Astrocyte (in vitro differentiated cells and primary cell): ENCODE measurements at regions not wholly inside any gene's neighbourhood (a gene's known extent, or its start where the extent isn't known, plus 50 kb on each side); places are given as distances from the start of the nearest gene placed in this dataset.

Experiments used
- DNase-seq: peaks from one replicate; pipeline ENCODE4 v3.0.0-alpha.2; 2010; ENCODE audit warnings: low read depth
- FAIRE-seq: peaks from 2 replicates; lab custom pipeline; 2011; peaks lifted over from hg19 to GRCh38; lab: Jason Lieb, UNC
- H2AFZ ChIP-seq: 2 replicates; pipeline ENCODE4 v1.6.0; 2012; ENCODE audit warnings: low read depth, low read length, inconsistent platforms
- H3K27ac ChIP-seq: 2 replicates; pipeline ENCODE4 v1.5.1; 2011; ENCODE audit warnings: low read depth, low read length, inconsistent platforms
- H3K27me3 ChIP-seq: 2 replicates; pipeline ENCODE4 v1.6.0; 2011; ENCODE audit warnings: low read length, inconsistent platforms; ENCODE audit not compliant: insufficient read depth
- H3K36me3 ChIP-seq: 2 replicates; pipeline ENCODE4 v1.5.1; 2011; ENCODE audit warnings: low read length, inconsistent platforms; ENCODE audit not compliant: insufficient read depth
- H3K4me1 ChIP-seq: 2 replicates; pipeline ENCODE4 v1.5.1; 2011; ENCODE audit warnings: low read length, inconsistent platforms; ENCODE audit not compliant: insufficient read depth
- H3K4me2 ChIP-seq: 2 replicates; pipeline ENCODE4 v1.6.0; 2012; ENCODE audit warnings: low read length, inconsistent platforms
- H3K4me3 ChIP-seq: 2 replicates; pipeline ENCODE4 v1.5.1; 2011; ENCODE audit warnings: low read depth, mild to moderate bottlenecking, low read length, inconsistent platforms; ENCODE audit not compliant: insufficient read depth
- H3K79me2 ChIP-seq: 2 replicates; pipeline ENCODE4 v1.6.0; 2012; ENCODE audit warnings: mild to moderate bottlenecking, low read length, inconsistent platforms; ENCODE audit not compliant: insufficient read depth
- H3K9ac ChIP-seq: 2 replicates; pipeline ENCODE4 v1.6.0; 2012; ENCODE audit warnings: mild to moderate bottlenecking, low read length, inconsistent platforms
- H3K9me3 ChIP-seq: 2 replicates; pipeline ENCODE4 v1.5.1; 2012; ENCODE audit warnings: low read depth, mild to moderate bottlenecking, low read length, inconsistent platforms; ENCODE audit not compliant: insufficient read depth
- H4K20me1 ChIP-seq: 2 replicates; pipeline ENCODE4 v1.6.0; 2012; ENCODE audit warnings: low read length, inconsistent platforms; ENCODE audit not compliant: insufficient read depth
- H3K27ac Mint-ChIP-seq: one replicate; pipeline ENCODE4 v1.8.0; 2021; ENCODE audit warnings: mild to moderate bottlenecking, mixed read lengths; ENCODE audit not compliant: unreplicated experiment
- H3K27me3 Mint-ChIP-seq: one replicate; pipeline ENCODE4 v1.8.0; 2021; ENCODE audit warnings: low read depth, mixed read lengths; ENCODE audit not compliant: unreplicated experiment
- H3K36me3 Mint-ChIP-seq: one replicate; pipeline ENCODE4 v1.8.0; 2021; ENCODE audit warnings: low read depth, mixed read lengths; ENCODE audit not compliant: unreplicated experiment
- H3K4me1 Mint-ChIP-seq: one replicate; pipeline ENCODE4 v1.8.0; 2021; ENCODE audit warnings: low read depth, mixed read lengths; ENCODE audit not compliant: unreplicated experiment
- H3K4me3 Mint-ChIP-seq: one replicate; pipeline ENCODE4 v1.8.0; 2021; ENCODE audit warnings: mild to moderate bottlenecking, moderate library complexity, mixed read lengths; ENCODE audit not compliant: unreplicated experiment
- H3K9me3 Mint-ChIP-seq: one replicate; pipeline ENCODE4 v1.8.0; 2021; ENCODE audit warnings: mild to moderate bottlenecking, mixed read lengths; ENCODE audit not compliant: unreplicated experiment
- CTCF ChIP-seq: IDR thresholded peaks from 2 replicates; pipeline ENCODE4 v1.5.1; 2011; ENCODE audit warnings: low read depth, mild to moderate bottlenecking, inconsistent platforms, low read length, moderate library complexity; ENCODE audit not compliant: insufficient read depth
- EZH2 ChIP-seq: IDR thresholded peaks from 2 replicates; pipeline ENCODE4 v1.6.1; 2012; ENCODE audit warnings: mild to moderate bottlenecking, low read length, inconsistent platforms; ENCODE audit not compliant: insufficient read depth

- H3K4me1 Mint-ChIP-seq: peaks cover 11% of the 10 kb centered on the region
- H3K4me3 ChIP-seq: no peak overlapping the region
- no peak overlapping the region for H3K4me3 Mint-ChIP-seq
- TF ChIP-seq EZH2: no peak
- TF ChIP-seq CTCF: no peak
- no peak overlapping the region for H3K27ac ChIP-seq
- DNase-seq (no peak), FAIRE-seq (no peak)
- no peaks in the 10 kb centered on the region for H3K27me3 ChIP-seq
- H3K27me3 Mint-ChIP-seq: no peaks in the 10 kb centered on the region
- no peak overlapping the region for H2AFZ ChIP-seq
- H3K9me3 Mint-ChIP-seq: peaks cover 3% of the 10 kb centered on the region
- no peak overlapping the region for H3K4me2 ChIP-seq
- no peaks in the 10 kb centered on the region for H4K20me1 ChIP-seq
- no peak overlapping the region for H3K9ac ChIP-seq
- no peaks in the 10 kb centered on the region for H3K36me3 Mint-ChIP-seq
- peaks cover 2% of the 10 kb centered on the region for H3K9me3 ChIP-seq
- H3K4me1 ChIP-seq: no peaks in the 10 kb centered on the region
- no peaks in the 10 kb centered on the region for H3K36me3 ChIP-seq
- H3K79me2 ChIP-seq: no peaks in the 10 kb centered on the region
- H3K27ac Mint-ChIP-seq: no peak overlapping the region
Measured at GRCh38 chr12:41981013-41981412, 163.7 kb downstream of the GXYLT1 start.

GRCh38 chr12:41980390-41980789 is 164.3 kb downstream of the GXYLT1 start:
- no peak for FAIRE-seq
- H3K27me3 Mint-ChIP-seq: no peaks in the 10 kb centered on the region
- DNase-seq: peak; percentile 61

More at GRCh38 chr12:41980390-41980789, 164.3 kb downstream of the GXYLT1 start:
- H3K27ac Mint-ChIP-seq: no peak overlapping the region
- no peaks in the 10 kb centered on the region for H4K20me1 ChIP-seq
- no peak overlapping the region for H3K4me2 ChIP-seq
- no peak overlapping the region for H3K9ac ChIP-seq
- peaks cover 2% of the 10 kb centered on the region for H3K9me3 ChIP-seq
- H3K4me1 ChIP-seq: no peaks in the 10 kb centered on the region
- H3K4me1 Mint-ChIP-seq: peaks cover 11% of the 10 kb centered on the region
- H3K36me3 Mint-ChIP-seq: no peaks in the 10 kb centered on the region
- H3K27me3 ChIP-seq: no peaks in the 10 kb centered on the region
- no peaks in the 10 kb centered on the region for H3K36me3 ChIP-seq
- TF ChIP-seq CTCF: no peak
- no peak for TF ChIP-seq EZH2
- no peak overlapping the region for H3K27ac ChIP-seq
- peaks cover 3% of the 10 kb centered on the region for H3K9me3 Mint-ChIP-seq
- no peak overlapping the region for H3K4me3 Mint-ChIP-seq
- no peak overlapping the region for H3K4me3 ChIP-seq
- H2AFZ ChIP-seq: no peak overlapping the region
- H3K79me2 ChIP-seq: no peaks in the 10 kb centered on the region
